IMR-90 (cell line): ENCODE measurements at regions not wholly inside any gene's neighbourhood (a gene's known extent, or its start where the extent isn't known, plus 50 kb on each side); places are given as distances from the start of the nearest gene placed in this dataset.

Experiments used
- ATAC-seq: fragments of 200-7000 bp; cut with Tn5 transposase; 2 replicates; pipeline ENCODE4 v1.9.1; 2020; ENCODE audit warnings: low read depth, mild to moderate bottlenecking, moderate library complexity
- BruUV-seq: library from RNA; stranded (reverse); fragments of 400-500 nt; replicated peaks from 2 replicates; lab custom pipeline; 2021; lab: Mats Ljungman, UMichigan
- CTCF ChIA-PET: fragments of 300-600 bp; formaldehyde crosslinking; extraction: SDS; loops from one replicate; lab custom pipeline; 2021; ENCODE audit warnings: antibody characterized with exemption; lab: Yijun Ruan, JAX
- POLR2A ChIA-PET: fragments of 300-600 bp; sonication (Branson Sonifier 250); formaldehyde crosslinking; loops from one replicate; lab custom pipeline; 2022; ENCODE audit warnings: antibody characterized with exemption; ENCODE audit not compliant: unreplicated experiment; lab: Charles Lee
- DNase-seq: peaks from one replicate; pipeline ENCODE4 v3.0.0; 2013
- H2AFZ ChIP-seq: replicated peaks from 2 replicates; pipeline ENCODE3; 2013; ENCODE audit warnings: low read length, mild to moderate bottlenecking; ENCODE audit not compliant: poor library complexity
- H2AK5ac ChIP-seq: 2 replicates; pipeline ENCODE4 v1.6.1; 2013; ENCODE audit warnings: low read depth, low read length, inconsistent platforms
- H2AK9ac ChIP-seq: replicated peaks from 2 replicates; pipeline ENCODE3; 2013; ENCODE audit warnings: mild to moderate bottlenecking, low read depth, low read length, moderate library complexity; ENCODE audit not compliant: poor library complexity
- H2BK120ac ChIP-seq: 2 replicates; pipeline ENCODE4 v1.6.1; 2013; ENCODE audit warnings: low read depth, low read length, inconsistent platforms
- H2BK15ac ChIP-seq: 3 replicates; pipeline ENCODE4 v1.6.1; 2013; ENCODE audit warnings: low read depth, low read length, inconsistent platforms
- H2BK20ac ChIP-seq: 2 replicates; pipeline ENCODE4 v1.6.1; 2013; ENCODE audit warnings: low read depth, mild to moderate bottlenecking, inconsistent platforms, low read length, moderate library complexity
- H2BK5ac ChIP-seq: 2 replicates; pipeline ENCODE4 v1.6.1; 2013; ENCODE audit warnings: mild to moderate bottlenecking, low read depth, low read length, inconsistent platforms; ENCODE audit not compliant: poor library complexity, severe bottlenecking
- H3K14ac ChIP-seq: replicated peaks from 2 replicates; pipeline ENCODE4 v1.6.1; 2013; ENCODE audit warnings: low read depth, low read length, inconsistent platforms
- H3K18ac ChIP-seq: 2 replicates; pipeline ENCODE4 v1.6.1; 2013; ENCODE audit warnings: low read depth, low read length, control low read depth
- H3K23ac ChIP-seq: 2 replicates; pipeline ENCODE4 v1.6.1; 2013; ENCODE audit warnings: low read depth, low read length, inconsistent platforms
- H3K27ac ChIP-seq: 2 replicates; pipeline ENCODE4 v1.5.1; 2013; ENCODE audit warnings: mild to moderate bottlenecking, control low read depth, low read length; ENCODE audit not compliant: insufficient read depth
- H3K27me3 ChIP-seq: 2 replicates; pipeline ENCODE4 v1.6.1; 2013; ENCODE audit warnings: low read length; ENCODE audit not compliant: control insufficient read depth, insufficient read depth
- H3K36me3 ChIP-seq: 2 replicates; pipeline ENCODE4 v1.6.1; 2013; ENCODE audit warnings: low read length, mixed read lengths; ENCODE audit not compliant: control insufficient read depth, insufficient read depth
- H3K4ac ChIP-seq: 2 replicates; pipeline ENCODE4 v1.6.1; 2013; ENCODE audit warnings: low read depth, low read length, inconsistent platforms
- H3K4me1 ChIP-seq: 2 replicates; pipeline ENCODE4 v1.6.1; 2013; ENCODE audit warnings: low read length, mixed read lengths; ENCODE audit not compliant: control insufficient read depth, insufficient read depth
- H3K4me2 ChIP-seq: 2 replicates; pipeline ENCODE4 v1.6.1; 2013; ENCODE audit warnings: low read depth, mild to moderate bottlenecking, control low read depth, low read length, moderate library complexity
- H3K4me3 ChIP-seq: 2 replicates; pipeline ENCODE4 v1.5.1; 2013; ENCODE audit warnings: low read depth, mild to moderate bottlenecking, control low read depth, low read length, moderate library complexity; ENCODE audit not compliant: insufficient read depth
- H3K56ac ChIP-seq: 2 replicates; pipeline ENCODE4 v1.6.1; 2013; ENCODE audit warnings: low read length, inconsistent platforms; ENCODE audit not compliant: insufficient read depth; ENCODE audit errors: extremely low read depth
- H3K79me1 ChIP-seq, 2 experiments: 2 replicates each; pipeline ENCODE4 v1.6.1; 2013; ENCODE audit warnings: low read length in 2 of 2, inconsistent platforms in 1 of 2, low read depth in 1 of 2
- H3K9ac ChIP-seq: 2 replicates; pipeline ENCODE4 v1.6.1; 2013; ENCODE audit warnings: low read depth, low read length, control low read depth
- H3K9me1 ChIP-seq: 2 replicates; pipeline ENCODE4 v1.6.1; 2013; ENCODE audit warnings: low read length, inconsistent platforms; ENCODE audit not compliant: insufficient read depth
- H3K9me3 ChIP-seq: 2 replicates; pipeline ENCODE4 v1.6.1; 2013; ENCODE audit warnings: low read length; ENCODE audit not compliant: control insufficient read depth, insufficient read depth
- H4K20me1 ChIP-seq: 2 replicates; pipeline ENCODE4 v1.6.1; 2013; ENCODE audit warnings: low read length, inconsistent platforms; ENCODE audit not compliant: insufficient read depth
- H4K5ac ChIP-seq: 2 replicates; pipeline ENCODE4 v1.6.1; 2013; ENCODE audit warnings: mild to moderate bottlenecking, low read depth, low read length, control low read depth
- H4K8ac ChIP-seq, 2 experiments: 2 replicates each; pipeline ENCODE4 v1.6.1; 2013; ENCODE audit warnings: low read depth in 2 of 2, low read length in 2 of 2, control low read depth in 1 of 2, inconsistent platforms in 1 of 2
- H4K91ac ChIP-seq: 2 replicates; pipeline ENCODE4 v1.6.1; 2013; ENCODE audit warnings: low read depth, low read length, inconsistent platforms; ENCODE audit not compliant: insufficient read depth
- BHLHE40 ChIP-seq: fragments of 150-350 bp; IDR thresholded peaks from 2 replicates; pipeline ENCODE4 v1.6.1; 2016; ENCODE audit warnings: mild to moderate bottlenecking, low read depth, low read length
- CEBPB ChIP-seq: IDR thresholded peaks from 2 replicates; pipeline ENCODE4 v1.6.1; 2012; ENCODE audit warnings: low read depth, low read length, improper control_type of control experiment
- MAFK ChIP-seq: IDR thresholded peaks from 2 replicates; pipeline ENCODE4 v1.6.1; 2012; ENCODE audit warnings: low read depth, low read length, improper control_type of control experiment
- MAZ ChIP-seq: IDR thresholded peaks from 2 replicates; pipeline ENCODE4 v1.6.1; 2012; ENCODE audit warnings: low read depth, mild to moderate bottlenecking, low read length, improper control_type of control experiment, moderate library complexity, borderline replicate concordance
- MXI1 ChIP-seq: IDR thresholded peaks from 2 replicates; pipeline ENCODE4 v1.6.1; 2012; ENCODE audit warnings: low read depth, mild to moderate bottlenecking, low read length, moderate library complexity, borderline replicate concordance
- NFE2L2 ChIP-seq: fragments of 150-350 bp; IDR thresholded peaks from 2 replicates; pipeline ENCODE4 v1.6.1; 2016; ENCODE audit warnings: low read depth, mild to moderate bottlenecking, low read length
- RFX5 ChIP-seq: IDR thresholded peaks from 2 replicates; pipeline ENCODE4 v1.8.0; 2012; ENCODE audit warnings: low read depth, mild to moderate bottlenecking, low read length, moderate library complexity
- SMC3 ChIP-seq: fragments of 150-350 bp; IDR thresholded peaks from 2 replicates; pipeline ENCODE4 v1.6.1; 2016; ENCODE audit warnings: low read depth, mild to moderate bottlenecking, antibody characterized with exemption, low read length, moderate library complexity
- WGBS, 2 experiments: methylation state at CpG; one replicate each; pipeline versions ENCODE4 v1.1.5 to v1.1.7; 2013; ENCODE audit warnings: missing lambda C conversion rate in 2 of 2; ENCODE audit not compliant: insufficient read length in 1 of 2; ENCODE audit errors: extremely low coverage in 2 of 2; 5-methylcytosine and 5-hydroxymethylcytosine counted together
- dilution Hi-C: fragments of 300-500 bp; cut with HindIII; formaldehyde crosslinking; loops from one replicate; pipeline ENCODE4 v1.14.3; 2018; ENCODE audit warnings: low sequenced_read_pairs; ENCODE audit not compliant: unreplicated experiment
- in situ Hi-C: fragments of 300-500 bp; cut with MboI; formaldehyde crosslinking; loops from 3 replicates; pipeline ENCODE4 v1.14.3; 2019; ENCODE audit warnings: low sequenced_read_pairs, inconsistent platforms, mixed read lengths
- intact Hi-C: fragments of 100-400 bp; cut with micrococcal nuclease; formaldehyde crosslinking; loops from 2 replicates; pipeline ENCODE4 v1.10.0; 2022
- TF ChIP-seq, protein P1 (sequence below): fragments of 150-350 bp; IDR thresholded peaks from 2 replicates; pipeline ENCODE4 v1.6.1; 2016; ENCODE audit warnings: low read depth, mild to moderate bottlenecking, low read length, moderate library complexity, borderline replicate concordance
- TF ChIP-seq, protein P2 (sequence below): fragments of 150-350 bp; IDR thresholded peaks from 2 replicates; pipeline ENCODE4 v1.6.1; 2017; ENCODE audit warnings: mild to moderate bottlenecking, antibody characterized with exemption, low read length, low read depth

DNA sequence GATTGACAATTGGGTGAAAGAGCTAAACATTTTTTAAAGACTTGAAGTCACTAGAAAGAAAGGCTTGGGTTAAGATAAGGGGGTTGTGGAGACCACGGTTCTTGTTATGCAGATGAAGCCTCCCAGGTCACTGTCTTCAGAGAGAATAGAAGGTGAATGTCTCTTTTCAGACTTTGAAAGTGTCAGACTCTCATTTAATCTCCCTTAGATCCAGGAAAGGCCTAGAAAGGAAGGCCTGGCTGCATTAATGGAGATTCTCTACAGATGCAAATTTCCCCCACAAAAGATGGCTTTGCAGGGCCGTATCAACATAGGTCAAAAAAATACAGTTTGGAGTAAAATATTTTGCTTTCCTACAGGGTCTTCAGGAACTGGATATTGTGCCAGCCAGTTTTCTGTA is 193.9 kb downstream of the RTP5 start:
- POLR2A ChIA-PET = no interaction called here
- no peaks in the 10 kb centered on the region for H3K9me1 ChIP-seq
- H3K9ac ChIP-seq = no peak overlapping the region
- no peak for TF ChIP-seq SMC3
- TF ChIP-seq, protein P1, sequence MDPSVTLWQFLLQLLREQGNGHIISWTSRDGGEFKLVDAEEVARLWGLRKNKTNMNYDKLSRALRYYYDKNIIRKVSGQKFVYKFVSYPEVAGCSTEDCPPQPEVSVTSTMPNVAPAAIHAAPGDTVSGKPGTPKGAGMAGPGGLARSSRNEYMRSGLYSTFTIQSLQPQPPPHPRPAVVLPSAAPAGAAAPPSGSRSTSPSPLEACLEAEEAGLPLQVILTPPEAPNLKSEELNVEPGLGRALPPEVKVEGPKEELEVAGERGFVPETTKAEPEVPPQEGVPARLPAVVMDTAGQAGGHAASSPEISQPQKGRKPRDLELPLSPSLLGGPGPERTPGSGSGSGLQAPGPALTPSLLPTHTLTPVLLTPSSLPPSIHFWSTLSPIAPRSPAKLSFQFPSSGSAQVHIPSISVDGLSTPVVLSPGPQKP = no peak
- no peak for TF ChIP-seq NFE2L2
- TF ChIP-seq MAZ = no peak
- no peak for TF ChIP-seq RFX5
- TF ChIP-seq MXI1 = no peak
- no peak for TF ChIP-seq BHLHE40
- no peak for TF ChIP-seq MAFK
- TF ChIP-seq, protein P2, sequence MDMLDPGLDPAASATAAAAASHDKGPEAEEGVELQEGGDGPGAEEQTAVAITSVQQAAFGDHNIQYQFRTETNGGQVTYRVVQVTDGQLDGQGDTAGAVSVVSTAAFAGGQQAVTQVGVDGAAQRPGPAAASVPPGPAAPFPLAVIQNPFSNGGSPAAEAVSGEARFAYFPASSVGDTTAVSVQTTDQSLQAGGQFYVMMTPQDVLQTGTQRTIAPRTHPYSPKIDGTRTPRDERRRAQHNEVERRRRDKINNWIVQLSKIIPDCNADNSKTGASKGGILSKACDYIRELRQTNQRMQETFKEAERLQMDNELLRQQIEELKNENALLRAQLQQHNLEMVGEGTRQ = no peak
- no peak for TF ChIP-seq CEBPB
- H3K27me3 ChIP-seq = peaks cover 8% of the 10 kb centered on the region
- H2AFZ ChIP-seq = no peak overlapping the region
- in situ Hi-C loops (no loop called here), intact Hi-C loops (no loop called here), dilution Hi-C loops (no loop called here)
- H2AK5ac ChIP-seq = no peak overlapping the region
- no peak overlapping the region for H2BK120ac ChIP-seq
- no peak overlapping the region for H3K14ac ChIP-seq
- no peak overlapping the region for H4K5ac ChIP-seq
- DNase-seq = no peak
- no peaks in the 10 kb centered on the region for H3K79me1 ChIP-seq
- H2BK5ac ChIP-seq = no peak overlapping the region
- H3K18ac ChIP-seq = no peak overlapping the region
- H3K36me3 ChIP-seq = no peaks in the 10 kb centered on the region
- H4K20me1 ChIP-seq = no peaks in the 10 kb centered on the region
- H3K27ac ChIP-seq = no peak overlapping the region
- no peaks in the 10 kb centered on the region for H3K4me1 ChIP-seq
- no peaks in the 10 kb centered on the region for H3K9me3 ChIP-seq
- no peak overlapping the region for H2BK20ac ChIP-seq
- no TSS peak for BruUV-seq
- no peak overlapping the region for H3K4me2 ChIP-seq
- no peak overlapping the region for H3K4ac ChIP-seq
- WGBS, 2 experiments = no CpG with 5 or more reads among the region's 2 CpGs
- H4K91ac ChIP-seq = no peak overlapping the region
- H3K23ac ChIP-seq = no peak overlapping the region
- H2BK15ac ChIP-seq = no peak overlapping the region
- no peak for ATAC-seq
- no peak overlapping the region for H3K56ac ChIP-seq
- H3K4me3 ChIP-seq = no peak overlapping the region
- CTCF ChIA-PET = interaction anchor here (0.9 kb wide), 1 partner anchor 8 kb away, joined by 3 read pairs; no protein-coding TSS in a partner anchor
- no peak overlapping the region for H2AK9ac ChIP-seq
- no peak overlapping the region for H4K8ac ChIP-seq
